D341Med (cell line): ENCODE measurements at regions not wholly inside any gene's neighbourhood (a gene's known extent, or its start where the extent isn't known, plus 50 kb on each side); places are given as distances from the start of the nearest gene placed in this dataset.
"Not testable (repeated sequence)": the region's sequence is repeated elsewhere in the genome, so short reads cannot be mapped to it uniquely, and the experiment has no call there.

Experiments
- DNase-seq: peaks from one replicate; pipeline ENCODE4 v3.0.0; 2012; ENCODE audit warnings: low spot score

DNA sequence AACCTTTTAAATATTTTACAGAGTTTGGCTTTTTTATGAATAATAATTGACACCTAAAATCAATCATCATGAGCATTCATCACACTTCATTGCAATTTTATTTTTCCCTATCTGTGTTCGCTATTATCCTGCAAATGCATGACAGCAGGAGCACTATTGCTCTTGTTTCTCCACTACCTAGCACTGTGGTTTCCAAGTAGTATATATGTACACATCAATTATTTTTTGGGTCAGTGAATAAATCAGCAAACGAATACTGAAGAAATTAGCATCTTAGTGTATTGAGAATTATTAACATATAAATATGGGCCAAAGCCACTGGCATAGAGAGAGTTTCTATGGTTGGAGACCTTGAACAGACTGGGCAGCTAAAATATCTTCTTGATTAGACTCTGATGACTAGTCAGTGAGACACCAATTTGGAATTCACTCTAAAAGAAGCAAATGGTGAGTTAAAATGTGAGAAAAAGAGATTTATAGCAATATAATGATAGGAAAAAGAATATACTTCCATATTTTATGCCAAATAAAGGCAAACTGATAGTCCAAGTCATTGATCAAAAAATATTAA lies 731.1 kb upstream of the LUZP2 start:
- DNase-seq = no peak

GRCh38 chr11:23767576-23767975 lies 729.3 kb upstream of the LUZP2 start:
- DNase-seq = no peak

DNA sequence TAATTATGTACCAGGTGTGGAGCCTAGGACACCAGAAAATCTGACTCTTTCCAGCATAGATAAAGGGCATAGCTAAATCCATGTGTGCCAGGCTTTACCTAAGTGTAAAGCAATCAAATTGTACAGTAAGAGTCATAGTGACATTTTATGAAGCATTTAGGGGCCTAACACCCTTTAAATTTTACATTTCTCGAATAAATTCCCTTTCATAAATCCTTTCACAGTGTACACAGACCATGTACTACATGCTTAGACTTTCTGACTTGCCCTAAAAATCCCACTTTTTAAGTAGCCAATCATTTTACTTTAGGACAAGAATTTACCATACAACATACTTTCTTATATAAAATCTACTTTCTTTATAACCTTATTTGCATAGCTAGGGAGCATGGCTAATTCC lies 727.6 kb upstream of the LUZP2 start:
- DNase-seq = no peak

DNA sequence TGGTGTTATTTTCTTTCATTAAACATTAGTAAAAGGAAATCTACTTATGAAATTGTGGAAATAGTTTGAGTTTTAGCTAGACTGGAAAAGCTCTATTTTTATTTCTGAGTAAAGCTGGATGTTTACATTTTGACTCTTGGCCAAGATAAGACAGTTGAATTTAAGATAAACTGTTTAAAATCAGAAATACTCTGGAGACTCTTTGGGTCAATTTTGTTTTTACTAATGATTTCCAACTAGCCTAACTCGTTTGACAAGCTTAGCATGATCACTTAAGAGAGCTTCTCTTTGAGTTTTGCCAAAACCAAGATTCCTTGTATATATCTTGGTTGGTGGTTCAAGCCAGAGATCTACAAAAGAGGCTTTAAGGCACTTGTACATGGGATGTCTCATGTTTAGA lies 724.8 kb upstream of the LUZP2 start:
- no peak for DNase-seq

- no peak for DNase-seq
Observed at GRCh38 chr11:23778971-23779370, 717.9 kb upstream of the LUZP2 start.

- DNase-seq = no peak
Observed at GRCh38 chr11:23780231-23780630, 716.6 kb upstream of the LUZP2 start.

DNA sequence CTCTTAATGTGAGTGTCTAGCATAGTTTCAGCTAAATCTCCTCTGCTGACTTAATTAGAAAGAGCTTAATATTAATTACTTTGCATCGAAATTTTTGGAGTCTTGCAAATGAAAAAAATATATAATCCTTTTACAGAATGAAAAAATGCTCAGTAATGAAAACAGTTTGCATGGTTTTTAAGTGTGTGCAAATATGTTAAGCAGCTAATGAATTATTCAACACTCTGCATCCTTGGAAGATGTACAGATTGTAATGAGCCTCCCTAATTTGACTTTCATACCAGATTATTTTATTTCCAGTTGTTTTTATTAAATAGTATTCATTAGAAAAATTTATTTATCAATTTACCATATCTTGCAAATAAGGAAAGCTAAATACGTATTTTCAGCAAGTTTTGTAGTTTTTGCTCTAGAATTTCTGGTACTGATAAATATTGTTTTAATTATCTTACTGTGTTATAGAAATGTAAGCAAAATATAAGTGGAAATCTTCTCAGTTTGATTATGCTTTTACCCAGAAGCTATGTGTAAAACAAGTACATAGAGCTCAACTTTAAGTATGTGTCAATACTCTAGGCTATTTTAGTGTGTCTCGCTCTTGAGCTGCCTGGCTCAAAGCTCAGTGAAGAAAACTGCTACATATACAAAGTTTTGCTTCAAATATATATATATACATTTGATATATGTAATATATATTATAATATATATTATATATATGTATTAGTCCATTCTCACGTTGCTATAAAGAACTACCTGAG lies 714.9 kb upstream of the LUZP2 start:
- DNase-seq = no peak

DNA sequence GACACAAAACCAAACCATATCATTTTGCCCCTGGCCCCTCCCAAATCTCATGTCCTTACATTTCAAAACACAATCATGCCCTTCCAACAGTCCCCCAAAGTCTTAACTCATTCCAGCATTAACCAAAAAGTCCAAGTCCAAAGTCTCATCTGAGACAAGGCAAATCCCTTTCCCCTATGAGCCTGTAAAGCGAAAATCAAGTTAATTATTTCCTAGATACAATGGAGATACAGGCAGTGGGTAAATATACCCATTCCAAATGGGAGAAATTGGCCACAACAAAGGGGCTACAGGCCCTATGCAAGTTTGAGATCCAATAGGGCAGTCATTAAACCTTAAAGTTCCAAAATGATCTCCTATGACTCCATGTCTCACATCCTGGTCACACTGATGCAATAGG lies 709.9 kb upstream of the LUZP2 start:
- DNase-seq = not testable (repeated sequence)

- DNase-seq = no peak
Observed at GRCh38 chr11:23789200-23789853, 707.5 kb upstream of the LUZP2 start.

DNA sequence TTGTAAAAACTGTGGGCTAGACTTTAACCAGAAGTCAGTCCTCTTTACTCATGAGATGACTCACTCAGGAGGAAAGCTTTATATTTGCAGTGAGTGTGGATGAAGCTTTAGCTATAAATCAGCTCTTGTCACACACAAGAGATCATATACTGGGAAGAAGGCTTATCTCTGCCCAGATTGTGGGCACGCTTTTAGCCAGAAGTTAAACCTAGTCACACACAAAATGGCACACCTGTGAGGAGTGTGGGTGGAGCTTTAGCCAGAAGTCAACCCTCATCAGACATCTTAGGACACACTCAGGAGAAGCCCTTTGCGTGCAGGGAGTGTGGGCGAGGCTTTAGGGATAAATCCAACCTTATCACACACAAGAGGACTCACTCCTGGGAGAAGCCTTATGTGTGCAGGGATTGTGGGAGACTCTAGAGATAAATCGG lies 706.9 kb upstream of the LUZP2 start:
- no peak for DNase-seq

GRCh38 chr11:23797624-23798419 lies 699.0 kb upstream of the LUZP2 start:
- DNase-seq = no peak

DNA sequence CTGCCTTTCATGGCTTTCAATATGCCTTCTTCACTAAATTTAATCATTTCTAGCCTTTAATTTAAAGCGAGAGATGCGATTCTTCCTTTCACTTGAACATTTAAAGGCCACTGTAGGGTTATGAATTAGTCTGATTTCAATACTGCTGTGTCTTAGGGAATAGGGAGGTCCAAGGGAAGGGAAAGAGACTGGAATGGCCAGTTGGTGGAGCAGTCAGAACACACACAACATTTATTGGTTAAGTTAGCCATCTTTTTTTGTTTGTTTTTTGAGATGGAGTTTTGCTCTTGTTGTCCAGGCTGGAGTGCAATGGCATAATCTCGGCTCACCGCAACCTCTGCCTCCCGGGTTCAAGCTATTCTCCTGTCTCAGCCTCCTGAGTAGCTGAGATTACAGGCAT lies 662.5 kb upstream of the LUZP2 start:
- not testable (repeated sequence) for DNase-seq

- no peak for DNase-seq
Observed at GRCh38 chr11:23836981-23837380, 659.9 kb upstream of the LUZP2 start.

DNA sequence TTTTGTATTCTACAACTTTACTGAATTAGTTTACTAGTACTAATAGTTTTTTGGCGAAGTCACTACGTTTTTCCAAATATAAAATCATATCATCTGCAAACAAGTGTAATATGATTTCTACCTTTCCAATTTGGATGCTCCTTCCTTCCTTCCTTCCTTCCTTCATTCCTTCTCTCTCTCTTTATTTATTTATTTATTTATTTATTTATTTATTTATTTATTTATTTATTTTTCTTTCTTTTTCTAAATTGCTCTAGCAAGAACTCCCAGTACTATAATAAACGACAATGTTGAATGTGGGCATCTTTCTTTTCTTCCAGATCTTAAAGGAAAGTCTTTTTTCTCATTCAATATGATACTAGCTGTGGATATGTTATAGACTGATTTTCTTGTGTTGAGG lies 656.0 kb upstream of the LUZP2 start:
- DNase-seq = no peak

GRCh38 chr11:23846902-23847422 lies 649.9 kb upstream of the LUZP2 start:
- no peak for DNase-seq

DNA sequence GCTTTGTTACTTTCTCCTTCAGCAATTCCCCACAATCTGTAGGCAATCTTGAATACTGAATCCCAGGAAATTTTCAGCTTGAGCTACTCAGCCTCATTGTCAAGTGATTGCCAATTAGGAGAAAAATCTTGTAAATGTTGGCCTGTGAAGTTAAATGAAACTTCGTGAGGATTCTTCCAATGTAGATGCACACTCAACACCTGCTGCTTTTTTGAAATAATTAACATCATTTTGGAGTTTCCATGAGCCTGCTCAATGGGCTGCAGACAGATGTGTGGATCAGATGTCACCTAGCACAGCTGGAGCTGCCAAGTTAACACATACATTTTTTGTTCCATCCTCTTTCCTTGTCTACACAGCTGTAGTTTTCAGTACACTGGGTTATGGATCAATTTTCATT lies 645.6 kb upstream of the LUZP2 start:
- DNase-seq = no peak

DNA sequence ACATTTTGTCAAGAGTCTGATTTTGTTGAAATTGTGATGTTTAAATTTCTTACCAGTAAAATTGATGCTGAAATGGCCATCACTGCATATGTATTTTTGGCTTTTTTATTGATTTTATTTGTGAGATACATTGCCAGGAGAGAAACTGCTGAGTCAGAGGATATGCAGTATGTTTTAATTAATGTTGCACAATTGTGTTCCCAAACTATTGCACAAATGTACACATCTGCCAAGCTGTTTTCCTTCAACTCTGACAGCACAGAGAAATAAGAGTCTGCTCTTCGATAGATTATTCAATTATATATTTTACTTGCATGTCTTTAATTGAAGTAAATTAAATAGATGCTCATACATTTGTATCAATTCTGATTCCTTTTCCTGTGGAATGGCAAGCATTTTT lies 640.2 kb upstream of the LUZP2 start:
- no peak for DNase-seq

DNA sequence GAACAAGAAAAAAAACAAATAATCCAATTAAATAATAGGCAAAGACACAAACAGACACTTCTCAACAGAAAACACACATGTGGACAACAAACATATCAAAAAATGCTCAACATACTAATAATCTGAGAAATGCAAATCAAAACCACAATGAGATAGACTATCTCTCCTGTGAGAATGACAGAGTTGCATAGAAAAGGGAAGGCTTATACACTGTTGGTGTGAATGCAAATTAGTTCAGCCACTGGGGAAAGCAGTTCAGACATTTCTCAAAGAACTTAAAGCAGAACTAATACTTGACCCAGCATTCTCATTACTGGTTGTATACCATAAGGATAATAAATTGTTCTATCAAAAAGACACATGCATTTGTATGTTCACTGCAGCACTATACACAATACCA lies 637.8 kb upstream of the LUZP2 start:
- no peak for DNase-seq

DNA sequence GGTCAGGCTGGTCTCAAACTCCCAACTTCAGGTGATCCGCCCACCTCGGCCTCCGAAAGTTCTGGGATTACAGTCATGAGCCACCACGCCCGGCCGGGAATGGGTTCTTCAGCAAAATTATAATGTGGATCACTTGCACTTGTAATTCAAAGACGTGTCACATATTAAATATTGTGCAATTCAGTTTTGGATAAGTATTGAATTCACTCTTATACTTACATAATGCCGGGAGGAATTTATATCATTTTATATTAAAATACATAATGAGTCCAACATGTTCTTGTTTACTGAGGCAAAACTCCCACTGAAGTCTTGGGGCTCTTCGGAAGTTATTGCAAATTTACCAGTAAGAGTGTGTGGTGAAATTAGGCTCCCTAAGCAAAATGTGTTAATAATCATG lies 635.2 kb upstream of the LUZP2 start:
- DNase-seq = no peak

DNA sequence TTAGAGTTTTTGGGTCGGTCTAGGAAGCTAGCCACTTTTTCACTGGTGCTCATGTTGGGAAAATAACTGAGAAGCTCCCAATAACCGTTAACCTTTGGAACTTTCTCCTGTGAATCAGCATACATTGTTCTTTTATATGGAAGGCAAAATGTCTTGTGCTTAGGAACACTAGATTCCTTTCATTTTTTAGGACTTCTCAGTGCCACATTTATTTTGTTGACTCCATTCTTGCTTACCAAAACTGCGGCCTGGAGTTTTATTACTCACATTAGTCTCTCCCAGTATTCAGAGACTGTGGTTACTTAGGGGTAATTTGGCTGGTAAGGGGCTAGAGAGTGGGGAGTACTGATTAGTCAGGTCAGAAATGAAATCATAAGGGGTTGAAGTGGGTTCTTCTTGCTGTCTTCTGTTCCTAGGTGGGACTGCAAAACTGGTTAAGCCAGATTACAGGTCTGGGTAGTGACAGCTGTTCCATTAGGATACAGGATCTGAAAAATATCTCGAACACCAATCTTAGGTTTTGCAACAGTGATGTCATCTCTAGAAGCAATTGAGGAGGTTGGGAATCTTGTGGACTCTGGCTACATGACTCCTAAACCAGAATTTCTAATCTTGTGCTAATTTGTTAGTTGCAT lies 631.4 kb upstream of the LUZP2 start:
- no peak for DNase-seq

- no peak for DNase-seq
Observed at GRCh38 chr11:23866641-23867040, 630.2 kb upstream of the LUZP2 start.

DNA sequence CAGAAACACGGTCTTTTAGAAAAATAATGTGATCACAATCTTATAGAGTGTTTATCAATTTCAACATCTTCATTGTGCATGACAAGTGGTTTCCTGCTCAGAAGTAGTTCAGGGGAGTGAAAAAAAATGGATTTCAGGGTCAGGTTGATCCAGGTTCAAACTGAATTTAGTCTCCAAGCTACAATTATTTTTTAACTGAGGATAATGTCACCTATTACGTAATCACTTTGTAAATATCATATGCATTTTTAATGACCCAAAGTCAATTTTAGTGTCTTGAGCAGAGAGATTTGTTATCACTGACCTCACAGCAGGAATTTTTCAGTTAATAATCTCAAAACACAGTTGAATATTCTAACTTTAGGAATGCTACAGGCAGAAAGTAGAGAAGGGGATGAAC lies 627.2 kb upstream of the LUZP2 start:
- DNase-seq = no peak
